ENCODE measurements at regions not wholly inside any gene's neighbourhood (a gene's known extent, or its start where the extent isn't known, plus 50 kb on each side); places are given as distances from the start of the nearest gene placed in this dataset.

- Histone ChIP-seq H2AFZ (peak overlapping the region; percentile 66; the same call in 1 of the 2 replicates), H3K4me2 (no peak overlapping the region), H3K36me3 (ENCODE audit: insufficient read depth) (no peaks in the 10 kb centered on the region), H3K4me1 (ENCODE audit: insufficient read depth) (peaks cover 20% of the 10 kb centered on the region; the same call in 1 of the 2 replicates), H3K27ac (ENCODE audit: low read depth) (no peak overlapping the region), H3K79me2 (replicated peaks; ENCODE audit: insufficient read depth) (no peaks in the 10 kb centered on the region), H3K9me2 (ENCODE audit: insufficient read depth) (no peaks in the 10 kb centered on the region), H3F3A (replicated peaks; ENCODE audit: low read depth) (no peaks in the 10 kb centered on the region), H4K20me1 (replicated peaks; ENCODE audit: insufficient read depth) (no peaks in the 10 kb centered on the region), H3K4me3 (no peak overlapping the region), H3K27me3 (ENCODE audit: insufficient read depth) (no peaks in the 10 kb centered on the region)
- no peaks in the 10 kb centered on the region; the same call in 2 of the 3 replicates for H3K36me3 Mint-ChIP-seq (ENCODE audit: low read depth)
- TF ChIP-seq CREB1 (CRISPR knock-in tag; IDR thresholded peaks at IDR 0.05; ENCODE audit: low read depth) (no peak), JUNB (IDR thresholded peaks at IDR 0.05; ENCODE audit: unreplicated experiment) (no peak), STAT1 (IDR thresholded peaks at IDR 0.05; ENCODE audit: unreplicated experiment) (no peak), ETS1 (IDR thresholded peaks at IDR 0.05) (no peak), POLR2AphosphoS5 (IDR thresholded peaks at IDR 0.05; ENCODE audit: low read depth) (no peak), EZH2 (IDR thresholded peaks at IDR 0.05; ENCODE audit: low read depth, unreplicated experiment) (no peak), ZNF331 (CRISPR knock-in tag; IDR thresholded peaks at IDR 0.05; ENCODE audit: low read depth) (no peak), CTCF (conservative IDR thresholded peaks at IDR 0.05; ENCODE audit: low read depth in 2 of 2) (no peak), ZNF462 (CRISPR knock-in tag; IDR thresholded peaks at IDR 0.05) (no peak), NANOG (IDR thresholded peaks at IDR 0.05; ENCODE audit: borderline replicate concordance) (no peak), ZNF114 (CRISPR knock-in tag; IDR thresholded peaks at IDR 0.05) (no peak)
- no peak overlapping the region for H3K4me3 Mint-ChIP-seq
- no peaks in the 10 kb centered on the region for H3K9me3 Mint-ChIP-seq
- DNase-seq (ENCODE audit: low spot score), result no peak
- peaks cover 2% of the 10 kb centered on the region for H3K27me3 Mint-ChIP-seq (ENCODE audit: insufficient read depth, low read depth, poor library complexity)
- H3K4me1 Mint-ChIP-seq, result peaks cover 10% of the 10 kb centered on the region; the same call in 2 of the 3 replicates
- H3K27ac Mint-ChIP-seq, result no peak overlapping the region; the same call in 1 of the 2 replicates
- ATAC-seq, result peak; percentile 34; the same call in 2 of the 3 replicates
These were observed 50.4 kb upstream of the RAPH1 start for GRCh38 chr2:203585516-203585915.
